Peyer's patch (tissue), 4 donors: ENCODE measurements at regions not wholly inside any gene's neighbourhood (a gene's known extent, or its start where the extent isn't known, plus 50 kb on each side); places are given as distances from the start of the nearest gene placed in this dataset.

Source experiments
- DNase-seq, 3 donors: peaks; one replicate each; pipeline ENCODE4 v3.0.0-alpha.2; 2017 to 2019
- H3K27ac ChIP-seq, 4 donors: fragments of 200-600 bp; sonication (generic); one replicate each; pipeline ENCODE4 v1.5.1; 2016 to 2019
- H3K27me3 ChIP-seq, 2 donors: fragments of 200-600 bp; sonication (generic); one replicate each; pipeline ENCODE4 v1.5.1; 2019
- H3K36me3 ChIP-seq, 3 donors: fragments of 200-600 bp; sonication (generic); one replicate each; pipeline ENCODE4 v1.5.1; 2016 to 2019
- H3K4me1 ChIP-seq, 4 donors: fragments of 200-600 bp; sonication (generic); one replicate each; pipeline ENCODE4 v1.5.1; 2016 to 2019
- H3K4me3 ChIP-seq, 4 donors: fragments of 200-600 bp; sonication (generic); 1 replicate in 3 of 4; 2 replicates in 1 of 4; pipeline ENCODE4 v1.5.1; 2016 to 2019; ENCODE audit warnings: mild to moderate bottlenecking in 1 of 4
- H3K9me3 ChIP-seq, 4 donors: fragments of 200-600 bp; sonication (generic); one replicate each; pipeline ENCODE4 v1.5.1; 2016 to 2019; ENCODE audit warnings: mild to moderate bottlenecking in 1 of 4
- POLR2A ChIP-seq, 2 donors: fragments of 450-650 bp; IDR thresholded peaks; one replicate each; pipeline ENCODE4 v1.5.1; 2017; ENCODE audit warnings: antibody characterized with exemption in 2 of 2, mild to moderate bottlenecking in 2 of 2, moderate library complexity in 2 of 2
- TF ChIP-seq, protein P1 (sequence below), 6 experiments: fragments of 450-650 bp in 4 of 6; fragments of 200-600 bp in 2 of 6; sonication (generic) in 1 of 6; IDR thresholded peaks; one replicate each; pipeline ENCODE4 v1.5.1; 2017 to 2019; ENCODE audit warnings: antibody characterized with exemption in 6 of 6, mild to moderate bottlenecking in 3 of 6, moderate library complexity in 1 of 6

DNA sequence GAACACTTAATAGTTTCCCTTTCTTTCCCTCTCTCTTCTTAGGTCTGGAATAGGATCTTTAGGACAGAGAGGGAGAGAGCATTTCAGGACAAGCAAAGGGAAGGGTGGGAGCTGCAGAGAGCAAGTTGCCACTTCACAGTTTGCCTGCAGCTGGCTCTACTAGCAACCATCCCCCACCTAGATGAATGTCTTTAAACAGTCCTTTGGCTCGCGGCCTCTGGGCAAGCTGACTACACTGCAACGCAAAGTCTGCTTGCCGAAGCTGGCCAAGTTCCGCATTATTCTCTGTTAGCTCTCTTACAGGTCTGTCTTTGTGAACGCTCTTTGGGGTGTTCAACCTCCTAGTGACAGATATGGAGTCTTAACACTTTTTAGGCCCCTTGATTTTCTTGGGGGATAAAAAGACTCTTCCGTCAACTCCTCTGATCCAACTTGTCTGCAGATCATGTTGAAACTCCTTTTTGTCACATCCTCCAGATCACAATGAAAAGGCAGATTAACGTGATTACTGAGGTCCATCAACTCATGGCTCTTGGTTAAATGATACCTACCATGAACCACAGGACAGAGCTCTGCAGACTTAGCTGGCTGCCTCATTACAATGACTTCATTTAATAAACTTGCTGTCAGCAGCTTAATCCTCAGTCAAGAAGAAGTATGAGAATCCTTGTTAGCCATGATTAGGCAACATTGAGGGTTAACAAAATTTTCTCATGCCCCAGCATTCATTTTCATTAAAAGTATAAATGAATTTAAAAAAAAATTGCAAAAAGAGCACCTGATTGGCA is 74.6 kb downstream of the SLC4A3 start:
- no peak for DNase-seq
- no peaks in the 10 kb centered on the region for H3K4me1 ChIP-seq
- no peaks in the 10 kb centered on the region for H3K9me3 ChIP-seq
- H3K27me3 ChIP-seq = no peaks in the 10 kb centered on the region
- no peak overlapping the region for H3K4me3 ChIP-seq
- TF ChIP-seq, protein P1, sequence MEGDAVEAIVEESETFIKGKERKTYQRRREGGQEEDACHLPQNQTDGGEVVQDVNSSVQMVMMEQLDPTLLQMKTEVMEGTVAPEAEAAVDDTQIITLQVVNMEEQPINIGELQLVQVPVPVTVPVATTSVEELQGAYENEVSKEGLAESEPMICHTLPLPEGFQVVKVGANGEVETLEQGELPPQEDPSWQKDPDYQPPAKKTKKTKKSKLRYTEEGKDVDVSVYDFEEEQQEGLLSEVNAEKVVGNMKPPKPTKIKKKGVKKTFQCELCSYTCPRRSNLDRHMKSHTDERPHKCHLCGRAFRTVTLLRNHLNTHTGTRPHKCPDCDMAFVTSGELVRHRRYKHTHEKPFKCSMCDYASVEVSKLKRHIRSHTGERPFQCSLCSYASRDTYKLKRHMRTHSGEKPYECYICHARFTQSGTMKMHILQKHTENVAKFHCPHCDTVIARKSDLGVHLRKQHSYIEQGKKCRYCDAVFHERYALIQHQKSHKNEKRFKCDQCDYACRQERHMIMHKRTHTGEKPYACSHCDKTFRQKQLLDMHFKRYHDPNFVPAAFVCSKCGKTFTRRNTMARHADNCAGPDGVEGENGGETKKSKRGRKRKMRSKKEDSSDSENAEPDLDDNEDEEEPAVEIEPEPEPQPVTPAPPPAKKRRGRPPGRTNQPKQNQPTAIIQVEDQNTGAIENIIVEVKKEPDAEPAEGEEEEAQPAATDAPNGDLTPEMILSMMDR (IDR thresholded peaks at IDR 0.05) = no peak
- TF ChIP-seq POLR2A (IDR thresholded peaks at IDR 0.05) = no peak
- H3K27ac ChIP-seq = no peak overlapping the region
- H3K36me3 ChIP-seq = no peaks in the 10 kb centered on the region

DNA sequence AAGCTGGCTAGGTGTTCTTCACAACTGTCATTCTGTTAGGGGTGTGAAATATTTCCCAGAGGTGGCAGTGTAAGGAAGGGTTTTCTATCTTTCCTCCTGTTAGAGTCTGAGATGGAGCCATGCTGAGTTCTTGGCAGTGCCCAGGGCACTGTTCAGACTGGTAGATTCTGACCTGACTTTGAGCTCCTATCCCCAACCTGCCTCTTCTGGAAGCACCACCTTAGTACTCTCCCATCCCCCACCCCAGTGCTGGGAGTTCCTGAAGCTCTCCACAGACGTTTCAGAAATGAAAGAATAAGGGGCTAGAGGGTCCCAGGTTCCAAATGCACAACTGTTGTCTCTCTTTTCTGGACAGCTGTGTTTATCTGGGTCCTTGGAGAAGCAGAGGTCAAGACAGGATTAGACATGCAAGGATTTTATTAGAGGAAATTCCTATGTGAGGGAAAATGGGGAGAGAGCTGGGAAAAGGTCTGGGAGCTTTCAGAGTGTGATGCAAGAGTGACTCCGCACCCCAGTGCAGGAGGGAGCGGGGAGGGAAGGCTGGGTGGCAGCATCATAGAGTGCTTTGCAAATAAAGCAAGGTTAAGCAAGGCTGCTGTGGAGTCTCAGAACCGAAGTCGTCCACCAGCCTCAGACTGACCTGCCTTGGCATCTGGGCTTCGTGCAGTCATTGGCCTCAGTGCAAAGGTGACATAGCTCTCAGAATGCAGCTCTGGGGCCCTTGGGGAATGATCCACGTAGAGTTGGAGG is 75.5 kb downstream of the SLC4A3 start:
- DNase-seq = no peak
- no peaks in the 10 kb centered on the region for H3K27me3 ChIP-seq
- H3K4me1 ChIP-seq = no peaks in the 10 kb centered on the region
- no peaks in the 10 kb centered on the region for H3K36me3 ChIP-seq
- H3K27ac ChIP-seq = no peak overlapping the region
- TF ChIP-seq POLR2A (IDR thresholded peaks at IDR 0.05) = no peak
- TF ChIP-seq, protein P1 (IDR thresholded peaks at IDR 0.05) = no peak
- no peaks in the 10 kb centered on the region for H3K9me3 ChIP-seq
- no peak overlapping the region for H3K4me3 ChIP-seq

DNA sequence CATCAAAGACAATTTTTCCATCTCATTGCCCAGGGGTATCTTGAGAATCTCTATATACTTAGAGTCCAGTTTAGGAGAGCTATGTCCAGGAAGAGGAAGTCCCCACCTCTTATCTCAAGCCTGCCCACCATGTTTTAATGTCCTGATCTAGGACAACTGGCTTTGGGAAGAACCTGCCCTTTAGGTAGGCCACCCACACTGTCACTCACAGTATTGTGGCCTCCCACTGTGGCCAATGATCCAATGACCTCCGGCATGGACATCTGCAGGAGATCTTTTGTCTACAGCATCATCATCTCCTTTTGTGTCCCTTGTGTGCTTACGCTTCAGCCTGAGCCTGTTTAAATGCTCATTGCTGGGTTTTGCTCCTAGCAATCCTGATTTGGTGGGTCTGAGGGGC is 77.4 kb downstream of the SLC4A3 start:
- no peaks in the 10 kb centered on the region for H3K9me3 ChIP-seq
- DNase-seq = no peak
- H3K27me3 ChIP-seq = no peaks in the 10 kb centered on the region
- H3K4me1 ChIP-seq = no peaks in the 10 kb centered on the region
- no peak for TF ChIP-seq POLR2A (IDR thresholded peaks at IDR 0.05)
- TF ChIP-seq, protein P1 (IDR thresholded peaks at IDR 0.05) = no peak
- H3K4me3 ChIP-seq = no peak overlapping the region
- H3K36me3 ChIP-seq = no peaks in the 10 kb centered on the region
- H3K27ac ChIP-seq = no peak overlapping the region

DNA sequence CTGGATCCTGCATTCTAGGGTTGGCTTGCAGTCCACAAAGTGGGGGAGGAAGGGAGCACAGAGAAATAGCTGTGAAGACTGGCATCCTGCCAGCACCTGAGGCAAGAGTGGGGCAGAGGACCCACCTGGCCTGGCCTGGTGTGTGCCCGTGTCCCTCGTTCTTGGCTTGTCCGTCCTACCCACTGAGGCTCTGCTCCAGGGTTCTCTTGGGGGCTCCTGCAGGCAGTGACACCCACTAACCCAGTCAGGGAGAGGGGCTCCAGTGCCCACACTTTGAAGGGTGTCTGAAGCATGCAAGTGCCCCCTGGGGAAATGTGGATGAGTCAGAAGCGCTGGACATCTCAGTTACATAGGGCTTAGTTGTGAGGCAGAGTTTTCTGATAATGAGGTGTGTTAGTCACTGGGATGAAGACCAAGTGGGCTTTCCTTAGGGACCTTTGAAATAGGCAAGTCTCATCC is 79.4 kb downstream of the SLC4A3 start:
- Histone ChIP-seq H3K9me3 (no peaks in the 10 kb centered on the region), H3K27ac (no peak overlapping the region), H3K36me3 (no peaks in the 10 kb centered on the region), H3K27me3 (no peaks in the 10 kb centered on the region), H3K4me3 (no peak overlapping the region), H3K4me1 (no peaks in the 10 kb centered on the region)
- no peak for TF ChIP-seq POLR2A (IDR thresholded peaks at IDR 0.05)
- TF ChIP-seq, protein P1 (IDR thresholded peaks at IDR 0.05) = no peak
- DNase-seq = no peak

DNA sequence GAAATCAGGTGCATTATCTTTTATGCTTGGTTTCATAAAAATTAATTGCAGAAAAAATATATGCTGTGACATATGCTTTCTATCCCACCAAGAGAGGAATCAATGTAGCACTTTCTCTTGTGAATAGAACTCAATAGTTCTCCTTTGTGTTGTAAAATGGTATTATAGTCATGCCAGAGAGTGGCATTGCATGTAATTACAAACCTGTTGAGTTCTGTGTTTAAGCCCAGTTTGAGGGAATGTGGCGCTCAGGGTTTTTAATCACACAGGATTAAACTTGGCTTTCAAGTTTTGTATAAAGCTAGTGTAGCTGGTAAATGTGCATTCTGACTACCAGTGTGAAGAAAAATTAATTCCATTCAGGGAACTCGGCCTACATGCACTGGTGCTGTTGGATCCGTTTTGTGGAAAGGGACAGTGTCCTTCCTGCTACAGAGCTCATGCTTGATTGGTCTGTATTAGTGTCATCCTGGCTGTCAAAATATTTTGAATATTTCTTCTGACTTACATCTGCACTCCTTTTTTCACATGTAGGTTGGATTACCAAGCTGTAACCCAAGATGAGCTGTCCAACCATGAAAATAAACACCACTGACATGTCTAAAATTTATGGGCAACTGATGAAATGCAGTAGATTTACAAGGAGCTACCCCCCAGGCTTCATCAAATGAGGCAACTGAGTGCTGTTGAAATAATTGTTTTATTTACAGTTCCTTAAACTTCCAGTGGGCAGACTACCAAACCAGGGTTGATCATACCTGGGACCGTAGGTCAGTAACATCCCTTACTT is 80.3 kb downstream of the SLC4A3 start:
- no peaks in the 10 kb centered on the region for H3K27me3 ChIP-seq
- no peak overlapping the region for H3K4me3 ChIP-seq
- H3K9me3 ChIP-seq = no peaks in the 10 kb centered on the region
- H3K36me3 ChIP-seq = no peaks in the 10 kb centered on the region
- no peaks in the 10 kb centered on the region for H3K4me1 ChIP-seq
- DNase-seq = no peak
- TF ChIP-seq, protein P1 (IDR thresholded peaks at IDR 0.05) = no peak
- TF ChIP-seq POLR2A (IDR thresholded peaks at IDR 0.05) = no peak
- H3K27ac ChIP-seq = no peak overlapping the region
